GM12878 (cell line): ENCODE measurements at regions not wholly inside any gene's neighbourhood (a gene's known extent, or its start where the extent isn't known, plus 50 kb on each side); places are given as distances from the start of the nearest gene placed in this dataset.

Experiments
- EZH2 ChIP-seq: IDR thresholded peaks from 2 replicates; pipeline ENCODE4 v1.6.1; 2012; ENCODE audit warnings: low read depth, mild to moderate bottlenecking, control low read depth, inconsistent platforms, low read length, borderline replicate concordance; ENCODE audit not compliant: control insufficient read depth
- FOS ChIP-seq: IDR thresholded peaks from 3 replicates; pipeline ENCODE4 v1.6.1; 2011; ENCODE audit warnings: borderline replicate concordance; ENCODE audit not compliant: insufficient read length; ENCODE audit errors: extremely low read depth
- JUNB ChIP-seq: IDR thresholded peaks from 2 replicates; pipeline ENCODE4 v1.6.1; 2016; ENCODE audit warnings: antibody characterized with exemption, mild to moderate bottlenecking

DNA sequence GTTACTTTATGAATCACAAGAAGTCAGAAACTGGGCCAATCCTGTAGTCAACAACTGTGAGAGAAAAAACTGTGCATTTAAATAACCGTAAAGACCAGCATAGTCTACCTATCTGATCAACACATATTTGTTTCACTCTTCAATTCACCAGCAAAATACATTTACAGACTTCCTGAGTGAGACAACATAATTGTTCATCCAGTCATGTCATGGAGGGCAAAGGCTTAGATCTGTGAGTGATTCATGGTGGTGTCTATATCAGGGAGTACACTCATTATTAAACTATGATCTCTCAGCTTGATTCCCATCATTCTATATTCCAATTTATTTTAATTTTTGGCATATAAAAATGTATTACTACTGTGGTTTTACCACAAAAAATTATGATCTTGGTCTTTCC is 694.6 kb downstream of the DNAH5 start:
- no peak for TF ChIP-seq EZH2
- no peak for TF ChIP-seq FOS
- no peak for TF ChIP-seq JUNB
